ENCODE measurements at regions not wholly inside any gene's neighbourhood (a gene's known extent, or its start where the extent isn't known, plus 50 kb on each side); places are given as distances from the start of the nearest gene placed in this dataset.

- H3K9me3 Mint-ChIP-seq = peaks cover 99% of the 10 kb centered on the region
- ATAC-seq = no peak
Observed at GRCh38 chr10:130392031-130392430, 255.8 kb downstream of the GLRX3 start.

More at GRCh38 chr10:130392031-130392430, 255.8 kb downstream of the GLRX3 start:
- peaks cover 10% of the 10 kb centered on the region for H3K27me3 Mint-ChIP-seq (ENCODE audit: insufficient read depth, low read depth, poor library complexity)
- H3F3A ChIP-seq (replicated peaks; ENCODE audit: low read depth) = no peaks in the 10 kb centered on the region
- TF ChIP-seq, protein P1, sequence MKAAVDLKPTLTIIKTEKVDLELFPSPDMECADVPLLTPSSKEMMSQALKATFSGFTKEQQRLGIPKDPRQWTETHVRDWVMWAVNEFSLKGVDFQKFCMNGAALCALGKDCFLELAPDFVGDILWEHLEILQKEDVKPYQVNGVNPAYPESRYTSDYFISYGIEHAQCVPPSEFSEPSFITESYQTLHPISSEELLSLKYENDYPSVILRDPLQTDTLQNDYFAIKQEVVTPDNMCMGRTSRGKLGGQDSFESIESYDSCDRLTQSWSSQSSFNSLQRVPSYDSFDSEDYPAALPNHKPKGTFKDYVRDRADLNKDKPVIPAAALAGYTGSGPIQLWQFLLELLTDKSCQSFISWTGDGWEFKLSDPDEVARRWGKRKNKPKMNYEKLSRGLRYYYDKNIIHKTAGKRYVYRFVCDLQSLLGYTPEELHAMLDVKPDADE (IDR thresholded peaks at IDR 0.05) = no peak
- no peak for TF ChIP-seq POLR2AphosphoS5 (IDR thresholded peaks at IDR 0.05; ENCODE audit: low read depth)
- no peak for TF ChIP-seq NANOG (IDR thresholded peaks at IDR 0.05; ENCODE audit: borderline replicate concordance)
- no peak for TF ChIP-seq JUNB (IDR thresholded peaks at IDR 0.05; ENCODE audit: unreplicated experiment)
- TF ChIP-seq CREB1 (CRISPR knock-in tag; IDR thresholded peaks at IDR 0.05; ENCODE audit: low read depth) = no peak
- no peak for TF ChIP-seq ZNF462 (CRISPR knock-in tag; IDR thresholded peaks at IDR 0.05)
- no peak for TF ChIP-seq STAT1 (IDR thresholded peaks at IDR 0.05; ENCODE audit: unreplicated experiment)
- TF ChIP-seq ZNF331 (CRISPR knock-in tag; IDR thresholded peaks at IDR 0.05; ENCODE audit: low read depth) = no peak
- TF ChIP-seq EZH2 (IDR thresholded peaks at IDR 0.05; ENCODE audit: low read depth, unreplicated experiment) = no peak
- no peak for TF ChIP-seq CTCF (conservative IDR thresholded peaks at IDR 0.05; ENCODE audit: low read depth in 2 of 2)
- no peak for TF ChIP-seq EZH2phosphoT487 (IDR thresholded peaks at IDR 0.05; ENCODE audit: unreplicated experiment)
- no peak for TF ChIP-seq ZNF114 (CRISPR knock-in tag; IDR thresholded peaks at IDR 0.05)
- TF ChIP-seq REST (IDR thresholded peaks at IDR 0.05; ENCODE audit: unreplicated experiment) = no peak
- H3K4me2 ChIP-seq = no peak overlapping the region
- no peak overlapping the region for H3K27ac Mint-ChIP-seq
- H3K9me2 ChIP-seq (ENCODE audit: insufficient read depth) = no peaks in the 10 kb centered on the region
- no peak overlapping the region for H2AFZ ChIP-seq
- no peak for DNase-seq (ENCODE audit: low spot score)
- no peaks in the 10 kb centered on the region; the same call in 1 of the 2 replicates for H3K36me3 ChIP-seq (ENCODE audit: insufficient read depth)
- H3K4me1 ChIP-seq (ENCODE audit: insufficient read depth) = no peaks in the 10 kb centered on the region
- no peak overlapping the region for H3K4me3 ChIP-seq
- H3K27ac ChIP-seq (ENCODE audit: low read depth) = no peak overlapping the region
- no peaks in the 10 kb centered on the region for H3K27me3 ChIP-seq (ENCODE audit: insufficient read depth)
- peaks cover 60% of the 10 kb centered on the region for H3K36me3 Mint-ChIP-seq (ENCODE audit: low read depth)
- no peaks in the 10 kb centered on the region; the same call in 2 of the 3 replicates for H3K4me1 Mint-ChIP-seq
- no peaks in the 10 kb centered on the region for H3K79me2 ChIP-seq (replicated peaks; ENCODE audit: insufficient read depth)
- no peak overlapping the region for H3K4me3 Mint-ChIP-seq
- no peaks in the 10 kb centered on the region for H4K20me1 ChIP-seq (replicated peaks; ENCODE audit: insufficient read depth)

Data from GM23338 (cell line).